GM21576 (cell line): ENCODE measurements at regions not wholly inside any gene's neighbourhood (a gene's known extent, or its start where the extent isn't known, plus 50 kb on each side); places are given as distances from the start of the nearest gene placed in this dataset.

Source experiments
- ATAC-seq: cut with Tn5 transposase; IDR thresholded peaks from one replicate; pipeline ENCODE4 v1.9.1; 2021; ENCODE audit warnings: mild to moderate bottlenecking, moderate library complexity; ENCODE audit not compliant: unreplicated experiment

GRCh38 chr3:43210049-43211027 is 76.0 kb upstream of the SNRK start:
- no peak for ATAC-seq

- ATAC-seq = no peak
These were observed 78.7 kb upstream of the SNRK start for GRCh38 chr3:43207628-43208085.

- no peak for ATAC-seq
These were observed 79.7 kb upstream of the SNRK start for GRCh38 chr3:43206632-43207031.

GRCh38 chr3:43206105-43206504 is 80.2 kb upstream of the SNRK start:
- no peak for ATAC-seq

- ATAC-seq = no peak
These were observed 83.3 kb upstream of the SNRK start for GRCh38 chr3:43203022-43203421.

GRCh38 chr3:43201581-43201980 is 84.8 kb upstream of the SNRK start:
- no peak for ATAC-seq

GRCh38 chr3:43199645-43200306 is 86.6 kb upstream of the SNRK start:
- ATAC-seq = no peak

GRCh38 chr3:43198791-43199644 is 87.3 kb upstream of the SNRK start:
- ATAC-seq = no peak

GRCh38 chr3:43198301-43198700 is 88.0 kb upstream of the SNRK start:
- ATAC-seq = no peak

GRCh38 chr3:43197181-43197580 is 89.2 kb upstream of the SNRK start:
- no peak for ATAC-seq

GRCh38 chr3:43196721-43197120 is 89.6 kb upstream of the SNRK start:
- ATAC-seq = no peak

GRCh38 chr3:43195115-43195498 is 89.2 kb upstream of the POMGNT2 start:
- no peak for ATAC-seq

- no peak for ATAC-seq
These were observed 88.7 kb upstream of the POMGNT2 start for GRCh38 chr3:43194490-43195114.

GRCh38 chr3:43194069-43194468 is 88.2 kb upstream of the POMGNT2 start:
- no peak for ATAC-seq

- ATAC-seq = no peak
These were observed 86.1 kb upstream of the POMGNT2 start for GRCh38 chr3:43192028-43192427.

GRCh38 chr3:43191116-43191515 is 85.2 kb upstream of the POMGNT2 start:
- no peak for ATAC-seq

- no peak for ATAC-seq
These were observed 84.8 kb upstream of the POMGNT2 start for GRCh38 chr3:43190670-43191069.

GRCh38 chr3:43187836-43188479 is 82.1 kb upstream of the POMGNT2 start:
- ATAC-seq = no peak

- ATAC-seq = no peak
These were observed 80.1 kb upstream of the POMGNT2 start for GRCh38 chr3:43185983-43186314.

- no peak for ATAC-seq
These were observed 79.5 kb upstream of the POMGNT2 start for GRCh38 chr3:43185274-43185982.
